ENCODE measurements at regions not wholly inside any gene's neighbourhood (a gene's known extent, or its start where the extent isn't known, plus 50 kb on each side); places are given as distances from the start of the nearest gene placed in this dataset.

DNA sequence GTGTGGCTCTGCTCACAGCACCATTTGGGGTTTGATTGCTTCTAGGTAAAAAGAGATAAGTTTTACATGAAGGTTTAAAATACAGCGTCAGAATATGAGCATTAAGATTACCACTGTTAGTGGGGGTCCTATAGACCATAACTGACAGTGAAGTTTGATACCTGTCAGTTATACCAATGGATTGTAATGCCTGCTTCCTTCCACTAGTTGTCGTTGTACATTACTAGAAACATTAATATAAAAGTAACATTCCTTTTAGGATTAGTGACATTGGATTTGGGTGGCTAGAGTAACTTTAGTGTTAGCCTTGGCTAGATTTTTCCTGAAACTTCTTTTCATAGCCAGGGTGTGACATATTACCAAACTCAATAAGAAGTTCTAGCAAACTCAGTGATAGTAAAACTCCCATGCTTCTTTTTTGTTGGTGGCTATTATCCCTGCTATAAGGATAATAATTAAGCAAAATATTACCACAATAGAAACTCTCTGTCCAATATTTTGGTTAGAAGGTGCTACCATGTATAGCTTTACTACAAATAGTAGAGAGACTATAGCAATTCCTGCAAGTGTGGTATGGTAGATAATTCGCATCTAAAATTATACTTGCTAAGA, 57.1 kb downstream of the FAM181B start:
- TF ChIP-seq, protein P1, sequence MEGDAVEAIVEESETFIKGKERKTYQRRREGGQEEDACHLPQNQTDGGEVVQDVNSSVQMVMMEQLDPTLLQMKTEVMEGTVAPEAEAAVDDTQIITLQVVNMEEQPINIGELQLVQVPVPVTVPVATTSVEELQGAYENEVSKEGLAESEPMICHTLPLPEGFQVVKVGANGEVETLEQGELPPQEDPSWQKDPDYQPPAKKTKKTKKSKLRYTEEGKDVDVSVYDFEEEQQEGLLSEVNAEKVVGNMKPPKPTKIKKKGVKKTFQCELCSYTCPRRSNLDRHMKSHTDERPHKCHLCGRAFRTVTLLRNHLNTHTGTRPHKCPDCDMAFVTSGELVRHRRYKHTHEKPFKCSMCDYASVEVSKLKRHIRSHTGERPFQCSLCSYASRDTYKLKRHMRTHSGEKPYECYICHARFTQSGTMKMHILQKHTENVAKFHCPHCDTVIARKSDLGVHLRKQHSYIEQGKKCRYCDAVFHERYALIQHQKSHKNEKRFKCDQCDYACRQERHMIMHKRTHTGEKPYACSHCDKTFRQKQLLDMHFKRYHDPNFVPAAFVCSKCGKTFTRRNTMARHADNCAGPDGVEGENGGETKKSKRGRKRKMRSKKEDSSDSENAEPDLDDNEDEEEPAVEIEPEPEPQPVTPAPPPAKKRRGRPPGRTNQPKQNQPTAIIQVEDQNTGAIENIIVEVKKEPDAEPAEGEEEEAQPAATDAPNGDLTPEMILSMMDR (IDR thresholded peaks at IDR 0.05): peak; percentile 67
- TF ChIP-seq ZFX (IDR thresholded peaks at IDR 0.05; ENCODE audit: borderline replicate concordance): no peak
